ENCODE measurements at regions not wholly inside any gene's neighbourhood (a gene's known extent, or its start where the extent isn't known, plus 50 kb on each side); places are given as distances from the start of the nearest gene placed in this dataset.

DNA sequence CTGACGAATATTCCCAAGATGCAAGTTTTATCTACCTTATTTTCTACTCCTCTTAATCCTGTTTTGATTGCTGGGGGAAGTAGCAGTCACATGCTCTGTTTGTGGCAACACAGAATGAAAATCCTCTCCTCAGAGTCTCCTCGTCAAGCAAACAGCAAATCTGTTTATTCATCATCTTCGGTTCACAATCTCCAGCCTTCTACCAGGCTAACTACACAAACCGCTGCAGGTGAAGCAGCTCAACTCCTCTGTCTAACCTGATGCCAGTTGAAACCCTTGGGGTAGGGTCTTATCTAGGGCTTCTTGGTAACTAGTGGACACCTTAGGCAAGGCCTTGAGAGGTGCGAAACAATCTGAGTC, 91.0 kb downstream of the SIPA1L2 start:
- Histone ChIP-seq H3K9me3 (no peaks in the 10 kb centered on the region), H3K4me1 (peaks cover 17% of the 10 kb centered on the region; the same call in 1 of the 2 replicates), H3K27me3 (replicated peaks; ENCODE audit: control insufficient read depth, insufficient read depth, low read length) (no peaks in the 10 kb centered on the region; the same call in 1 of the 2 replicates), H3K4me3 (ENCODE audit: low read depth, low read length) (no peak overlapping the region), H3K36me3 (ENCODE audit: control insufficient read depth, insufficient read depth, low read length) (no peaks in the 10 kb centered on the region)
- ChIA-PET CTCF (no interaction called here), POLR2A (no interaction called here)
- Mint-ChIP-seq H3K9me3 (ENCODE audit: unreplicated experiment) (no peaks in the 10 kb centered on the region), H3K27me3 (ENCODE audit: insufficient read depth, unreplicated experiment) (no peaks in the 10 kb centered on the region), H3K36me3 (ENCODE audit: insufficient read depth, unreplicated experiment) (no peaks in the 10 kb centered on the region), H3K4me3 (ENCODE audit: unreplicated experiment) (no peak overlapping the region), H3K27ac (ENCODE audit: unreplicated experiment) (no peak overlapping the region), H3K4me1 (ENCODE audit: low read depth, unreplicated experiment) (peaks cover 45% of the 10 kb centered on the region)
- BruUV-seq (replicated peaks) = no TSS peak
- intact Hi-C loops (cut with micrococcal nuclease; ENCODE audit: unreplicated experiment) = no loop called here
- TF ChIP-seq, protein P1, sequence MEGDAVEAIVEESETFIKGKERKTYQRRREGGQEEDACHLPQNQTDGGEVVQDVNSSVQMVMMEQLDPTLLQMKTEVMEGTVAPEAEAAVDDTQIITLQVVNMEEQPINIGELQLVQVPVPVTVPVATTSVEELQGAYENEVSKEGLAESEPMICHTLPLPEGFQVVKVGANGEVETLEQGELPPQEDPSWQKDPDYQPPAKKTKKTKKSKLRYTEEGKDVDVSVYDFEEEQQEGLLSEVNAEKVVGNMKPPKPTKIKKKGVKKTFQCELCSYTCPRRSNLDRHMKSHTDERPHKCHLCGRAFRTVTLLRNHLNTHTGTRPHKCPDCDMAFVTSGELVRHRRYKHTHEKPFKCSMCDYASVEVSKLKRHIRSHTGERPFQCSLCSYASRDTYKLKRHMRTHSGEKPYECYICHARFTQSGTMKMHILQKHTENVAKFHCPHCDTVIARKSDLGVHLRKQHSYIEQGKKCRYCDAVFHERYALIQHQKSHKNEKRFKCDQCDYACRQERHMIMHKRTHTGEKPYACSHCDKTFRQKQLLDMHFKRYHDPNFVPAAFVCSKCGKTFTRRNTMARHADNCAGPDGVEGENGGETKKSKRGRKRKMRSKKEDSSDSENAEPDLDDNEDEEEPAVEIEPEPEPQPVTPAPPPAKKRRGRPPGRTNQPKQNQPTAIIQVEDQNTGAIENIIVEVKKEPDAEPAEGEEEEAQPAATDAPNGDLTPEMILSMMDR (IDR thresholded peaks at IDR 0.05; ENCODE audit: insufficient read depth in 1 of 2, low read depth in 1 of 2, low read length in 1 of 2, severe bottlenecking in 1 of 2, unreplicated experiment in 1 of 2) = no peak
- no peak for DNase-seq

DNA sequence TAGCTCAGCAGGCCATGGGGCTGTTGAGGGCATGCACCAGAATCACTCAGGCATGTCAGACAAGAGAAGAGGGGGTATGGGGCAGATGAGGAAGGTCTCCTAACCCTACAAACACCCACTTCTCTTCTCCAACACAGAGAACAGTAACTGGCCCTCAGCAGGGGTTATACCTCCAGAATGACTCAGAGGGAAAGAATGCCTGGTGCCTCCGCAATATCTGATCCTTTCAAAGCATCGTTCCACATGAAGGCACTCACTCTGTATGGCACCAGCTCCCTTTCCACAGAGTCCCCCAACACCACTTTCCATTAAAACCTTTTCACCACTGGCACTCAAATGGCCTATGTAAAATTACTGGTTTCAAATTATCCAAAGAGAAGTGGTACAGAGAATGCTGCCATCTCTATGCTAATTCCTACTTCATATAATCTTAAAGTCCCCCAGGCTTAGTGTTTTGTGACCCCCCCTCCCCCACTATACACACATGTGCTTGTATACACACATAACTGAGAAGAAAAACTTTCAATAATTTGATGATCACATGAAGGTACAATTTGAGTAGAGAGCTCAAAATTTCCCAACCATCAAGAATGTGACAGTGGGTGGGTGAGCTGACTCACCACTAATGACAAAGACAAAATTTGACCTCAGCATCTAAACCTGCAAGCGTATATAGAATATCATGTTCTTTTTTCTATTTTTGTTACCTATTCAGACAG, 91.5 kb downstream of the SIPA1L2 start:
- intact Hi-C loops (cut with micrococcal nuclease; ENCODE audit: unreplicated experiment) = no loop called here
- no peaks in the 10 kb centered on the region for H3K9me3 Mint-ChIP-seq (ENCODE audit: unreplicated experiment)
- no peak overlapping the region for H3K4me3 ChIP-seq (ENCODE audit: low read depth, low read length)
- peaks cover 46% of the 10 kb centered on the region for H3K4me1 Mint-ChIP-seq (ENCODE audit: low read depth, unreplicated experiment)
- CTCF ChIA-PET = no interaction called here
- DNase-seq = peak; percentile 28 to 38
- peaks cover 17% of the 10 kb centered on the region; the same call in 1 of the 2 replicates for H3K4me1 ChIP-seq
- no peaks in the 10 kb centered on the region for H3K27me3 Mint-ChIP-seq (ENCODE audit: insufficient read depth, unreplicated experiment)
- H3K27me3 ChIP-seq (replicated peaks; ENCODE audit: control insufficient read depth, insufficient read depth, low read length) = no peaks in the 10 kb centered on the region
- H3K36me3 Mint-ChIP-seq (ENCODE audit: insufficient read depth, unreplicated experiment) = no peaks in the 10 kb centered on the region
- H3K36me3 ChIP-seq (ENCODE audit: control insufficient read depth, insufficient read depth, low read length) = no peaks in the 10 kb centered on the region
- TF ChIP-seq, protein P1 (IDR thresholded peaks at IDR 0.05; ENCODE audit: insufficient read depth in 1 of 2, low read depth in 1 of 2, low read length in 1 of 2, severe bottlenecking in 1 of 2, unreplicated experiment in 1 of 2) = no peak
- no peaks in the 10 kb centered on the region for H3K9me3 ChIP-seq
- no TSS peak for BruUV-seq (replicated peaks)
- H3K27ac Mint-ChIP-seq (ENCODE audit: unreplicated experiment) = no peak overlapping the region
- H3K4me3 Mint-ChIP-seq (ENCODE audit: unreplicated experiment) = no peak overlapping the region
- POLR2A ChIA-PET = no interaction called here

DNA sequence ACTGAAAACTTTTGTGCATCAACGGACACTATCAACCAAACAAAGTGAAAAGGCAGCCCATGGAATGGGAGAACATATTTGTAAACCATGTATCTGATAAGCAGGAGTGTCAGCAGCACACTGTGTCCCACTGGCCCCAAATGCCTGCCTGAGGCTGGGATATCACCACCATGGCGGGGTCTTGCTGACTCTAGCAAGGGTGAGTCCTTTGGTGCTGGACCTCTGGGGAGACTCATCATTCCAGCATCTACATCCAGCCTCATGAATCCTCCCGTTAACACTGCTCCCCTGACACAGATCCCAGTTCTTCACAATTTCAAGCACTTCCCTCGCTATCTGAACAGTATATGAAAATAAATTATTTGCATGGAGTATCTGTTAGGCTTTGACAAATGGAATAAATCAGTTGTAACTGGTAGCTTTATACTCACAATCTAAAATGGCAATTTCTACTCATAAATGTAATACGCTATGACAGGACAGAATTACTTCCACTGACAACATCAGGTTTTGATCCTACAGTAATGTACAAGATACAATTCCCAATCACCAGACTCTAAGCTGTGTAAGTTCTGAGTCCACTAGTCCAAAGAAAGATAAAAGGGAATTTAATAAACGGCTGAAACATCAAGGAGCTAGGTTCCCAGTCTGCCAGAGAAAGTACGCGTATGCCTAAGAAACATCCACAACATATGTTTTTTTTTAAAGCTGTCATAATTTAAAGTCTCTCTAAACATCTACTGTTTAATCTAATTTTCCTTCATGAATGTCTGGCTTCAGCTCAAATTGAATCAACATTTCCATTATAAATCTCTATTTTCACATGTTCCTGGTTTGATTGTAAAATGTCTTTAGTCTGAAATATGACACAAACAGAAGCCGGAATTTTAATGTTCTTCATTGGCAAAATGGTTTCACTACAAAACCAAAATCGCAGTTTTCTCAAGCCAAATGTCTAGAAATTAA, 95.1 kb downstream of the SIPA1L2 start:
- POLR2A ChIA-PET = no interaction called here
- BruUV-seq (replicated peaks) = no TSS peak
- no peak for DNase-seq
- H3K9me3 ChIP-seq = peaks cover 10% of the 10 kb centered on the region; the same call in 1 of the 2 replicates
- CTCF ChIA-PET = no interaction called here
- Mint-ChIP-seq H3K36me3 (ENCODE audit: insufficient read depth, unreplicated experiment) (peaks cover 5% of the 10 kb centered on the region), H3K27ac (ENCODE audit: unreplicated experiment) (no peak overlapping the region), H3K4me3 (ENCODE audit: unreplicated experiment) (no peak overlapping the region), H3K4me1 (ENCODE audit: low read depth, unreplicated experiment) (peaks cover 41% of the 10 kb centered on the region), H3K27me3 (ENCODE audit: insufficient read depth, unreplicated experiment) (no peaks in the 10 kb centered on the region), H3K9me3 (ENCODE audit: unreplicated experiment) (no peaks in the 10 kb centered on the region)
- intact Hi-C loops (cut with micrococcal nuclease; ENCODE audit: unreplicated experiment) = no loop called here
- H3K36me3 ChIP-seq (ENCODE audit: control insufficient read depth, insufficient read depth, low read length) = no peaks in the 10 kb centered on the region
- H3K4me1 ChIP-seq = peaks cover 31% of the 10 kb centered on the region
- H3K27me3 ChIP-seq (replicated peaks; ENCODE audit: control insufficient read depth, insufficient read depth, low read length) = no peaks in the 10 kb centered on the region
- no peak overlapping the region for H3K4me3 ChIP-seq (ENCODE audit: low read depth, low read length)
- TF ChIP-seq, protein P1 (IDR thresholded peaks at IDR 0.05; ENCODE audit: insufficient read depth in 1 of 2, low read depth in 1 of 2, low read length in 1 of 2, severe bottlenecking in 1 of 2, unreplicated experiment in 1 of 2) = no peak
